GM12878 (cell line): ENCODE measurements at regions not wholly inside any gene's neighbourhood (a gene's known extent, or its start where the extent isn't known, plus 50 kb on each side); places are given as distances from the start of the nearest gene placed in this dataset.
A peak's percentile ranks its signal among the peaks of the same experiment; 100 is the strongest.

ENCODE experiments used
- EZH2 ChIP-seq: IDR thresholded peaks from 2 replicates; pipeline ENCODE4 v1.6.1; 2012; ENCODE audit warnings: low read depth, mild to moderate bottlenecking, control low read depth, inconsistent platforms, low read length, borderline replicate concordance; ENCODE audit not compliant: control insufficient read depth
- FOXM1 ChIP-seq: IDR thresholded peaks from 2 replicates; pipeline ENCODE4 v1.6.1; 2012; ENCODE audit warnings: low read depth, mild to moderate bottlenecking, inconsistent platforms, low read length, moderate library complexity
- JUND ChIP-seq: IDR thresholded peaks from 2 replicates; pipeline ENCODE4 v1.6.1; 2012; ENCODE audit warnings: low read depth, mild to moderate bottlenecking, low read length, improper control_type of control experiment, moderate library complexity
- MAX ChIP-seq: IDR thresholded peaks from 2 replicates; pipeline ENCODE4 v1.6.1; 2012; ENCODE audit warnings: low read depth, low read length, improper control_type of control experiment
- POU2F2 ChIP-seq: IDR thresholded peaks from 3 replicates; pipeline ENCODE4 v1.6.1; 2011; ENCODE audit warnings: low read depth, mild to moderate bottlenecking, low read length, borderline replicate concordance
- RELA ChIP-seq: fragments of 450-650 bp; IDR thresholded peaks from 2 replicates; pipeline ENCODE4 v1.8.0; 2014; ENCODE audit warnings: borderline replicate concordance; ENCODE audit not compliant: partially characterized antibody
- RFX5 ChIP-seq: IDR thresholded peaks from 2 replicates; pipeline ENCODE4 v1.6.1; 2011; ENCODE audit warnings: low read depth, low read length, improper control_type of control experiment
- SMC3 ChIP-seq: IDR thresholded peaks from 2 replicates; pipeline ENCODE4 v1.6.1; 2011; ENCODE audit warnings: low read length, improper control_type of control experiment, borderline replicate concordance
- TARDBP ChIP-seq: IDR thresholded peaks from 2 replicates; pipeline ENCODE4 v1.6.1; 2016; ENCODE audit warnings: borderline replicate concordance
- USF1 ChIP-seq: IDR thresholded peaks from 2 replicates; pipeline ENCODE4 v1.6.1; 2011; ENCODE audit warnings: borderline replicate concordance, low read depth, mild to moderate bottlenecking, moderate library complexity, mixed read lengths, low read length; ENCODE audit not compliant: insufficient read depth; ENCODE audit errors: extremely low read length
- ZBTB33 ChIP-seq: fragments of 450-650 bp; IDR thresholded peaks from 2 replicates; pipeline ENCODE4 v1.6.1; 2017; ENCODE audit warnings: mild to moderate bottlenecking
- ZNF274 ChIP-seq: IDR thresholded peaks from one replicate; pipeline ENCODE4 v1.8.0; 2011; ENCODE audit not compliant: insufficient read length, insufficient read depth

- no peak for TF ChIP-seq USF1
- peak; percentile 70; the same call in 1 of the 2 replicates for TF ChIP-seq SMC3
- no peak for TF ChIP-seq ZBTB33
- no peak for TF ChIP-seq RFX5
- TF ChIP-seq ZNF274: no peak
- no peak for TF ChIP-seq FOXM1
- TF ChIP-seq TARDBP: no peak
- no peak for TF ChIP-seq MAX
- TF ChIP-seq JUND: no peak
- TF ChIP-seq RELA: no peak
- no peak for TF ChIP-seq POU2F2
- TF ChIP-seq EZH2: no peak
Observed at GRCh38 chr2:75787532-75788132, 76.9 kb upstream of the GCFC2 start.
